Stimulated activated memory B cell treated with anti-CD40 and anti-IgM and Interleukin-4, amounts not matched to agents 10 μg/mL and 1 μg/mL and 100 μg/mL, for 72 hours (primary cell): ENCODE measurements at regions not wholly inside any gene's neighbourhood (a gene's known extent, or its start where the extent isn't known, plus 50 kb on each side); places are given as distances from the start of the nearest gene placed in this dataset.
"Not testable (repeated sequence)": the region's sequence is repeated elsewhere in the genome, so short reads cannot be mapped to it uniquely, and the experiment has no call there.

ENCODE experiments used
- ATAC-seq: fragments of 150-1000 bp; cut with Tn5 transposase; 2 replicates; pipeline ENCODE4 v1.10.0; 2021
- H3K27ac Mint-ChIP-seq: one replicate; pipeline ENCODE4 v1.8.0; 2022; ENCODE audit warnings: mild to moderate bottlenecking, mixed read lengths
- H3K27me3 Mint-ChIP-seq: one replicate; pipeline ENCODE4 v1.8.0; 2022; ENCODE audit warnings: mixed read lengths
- H3K36me3 Mint-ChIP-seq: one replicate; pipeline ENCODE4 v1.8.0; 2022; ENCODE audit warnings: mixed read lengths
- H3K4me1 Mint-ChIP-seq: one replicate; pipeline ENCODE4 v1.8.0; 2022; ENCODE audit warnings: mixed read lengths
- H3K4me3 Mint-ChIP-seq: one replicate; pipeline ENCODE4 v1.8.0; 2022; ENCODE audit warnings: mild to moderate bottlenecking, moderate library complexity, mixed read lengths
- H3K9me3 Mint-ChIP-seq: one replicate; pipeline ENCODE4 v1.8.0; 2022; ENCODE audit warnings: mixed read lengths

DNA sequence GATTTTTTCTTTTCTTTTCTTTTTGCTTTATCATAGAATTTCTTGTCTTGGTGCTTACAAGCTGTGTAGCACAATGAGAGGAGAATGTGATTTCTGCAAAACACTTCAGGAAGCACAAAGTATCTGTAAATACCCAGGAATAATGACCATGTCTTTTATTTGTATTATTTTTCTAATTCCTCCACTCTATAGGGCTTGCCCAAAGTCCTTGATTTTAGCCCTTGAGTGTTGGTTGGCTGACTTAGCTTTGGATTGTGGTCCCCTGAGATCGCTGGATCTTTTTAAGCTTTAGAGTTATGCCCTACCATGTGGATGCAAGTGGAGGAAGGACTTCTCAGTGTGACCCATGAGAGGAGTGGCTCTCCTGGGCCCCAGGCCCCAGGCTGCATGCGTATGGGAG lies 52.2 kb downstream of the HOXC4 start:
- peaks cover 24% of the 10 kb centered on the region for H3K4me1 Mint-ChIP-seq
- ATAC-seq = not testable (repeated sequence)

DNA sequence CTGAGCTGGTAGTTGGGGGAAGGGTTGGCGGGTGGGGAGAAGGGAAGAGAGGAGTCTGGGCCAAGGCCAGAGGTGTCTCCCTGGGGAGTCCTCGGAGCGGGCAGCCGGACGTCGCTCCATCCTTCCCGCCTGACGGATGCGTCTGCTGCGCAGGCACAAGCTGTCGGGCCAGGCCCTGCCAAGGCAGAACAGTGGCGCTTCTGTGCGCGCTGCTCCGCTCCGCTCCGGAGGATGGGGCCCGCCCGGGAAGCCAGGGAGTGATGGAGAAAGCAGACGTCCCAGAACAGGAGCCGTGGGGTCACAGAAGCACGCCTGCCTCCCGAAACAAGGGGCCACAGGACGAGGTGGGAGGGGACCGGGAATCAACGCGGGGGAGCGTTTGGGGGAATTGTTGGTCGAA lies 52.6 kb downstream of the HOXC4 start:
- not testable (repeated sequence) for ATAC-seq, H3K4me3 Mint-ChIP-seq, H3K9me3 Mint-ChIP-seq, H3K27ac Mint-ChIP-seq, H3K36me3 Mint-ChIP-seq
- peaks cover 21% of the 10 kb centered on the region for H3K4me1 Mint-ChIP-seq
- peaks cover 58% of the 10 kb centered on the region for H3K27me3 Mint-ChIP-seq

More for the DNA sequence above, 52.2 kb downstream of the HOXC4 start:
- H3K27me3 Mint-ChIP-seq = peaks cover 58% of the 10 kb centered on the region
- H3K27ac Mint-ChIP-seq, H3K36me3 Mint-ChIP-seq, H3K9me3 Mint-ChIP-seq, H3K4me3 Mint-ChIP-seq: not testable (repeated sequence)

GRCh38 chr12:54106803-54107579 lies 53.4 kb downstream of the HOXC4 start:
- ATAC-seq, H3K36me3 Mint-ChIP-seq, H3K9me3 Mint-ChIP-seq: not testable (repeated sequence)
- Mint-ChIP-seq H3K27me3 (peaks cover 58% of the 10 kb centered on the region), H3K27ac (peak overlapping the region; percentile 19), H3K4me1 (peaks cover 18% of the 10 kb centered on the region), H3K4me3 (peak overlapping the region; percentile 22)

GRCh38 chr12:54112336-54112735 lies 58.7 kb downstream of the HOXC4 start:
- H3K4me3 Mint-ChIP-seq, ATAC-seq, H3K4me1 Mint-ChIP-seq, H3K27ac Mint-ChIP-seq, H3K36me3 Mint-ChIP-seq, H3K9me3 Mint-ChIP-seq: not testable (repeated sequence)
- H3K27me3 Mint-ChIP-seq = peaks cover 45% of the 10 kb centered on the region

DNA sequence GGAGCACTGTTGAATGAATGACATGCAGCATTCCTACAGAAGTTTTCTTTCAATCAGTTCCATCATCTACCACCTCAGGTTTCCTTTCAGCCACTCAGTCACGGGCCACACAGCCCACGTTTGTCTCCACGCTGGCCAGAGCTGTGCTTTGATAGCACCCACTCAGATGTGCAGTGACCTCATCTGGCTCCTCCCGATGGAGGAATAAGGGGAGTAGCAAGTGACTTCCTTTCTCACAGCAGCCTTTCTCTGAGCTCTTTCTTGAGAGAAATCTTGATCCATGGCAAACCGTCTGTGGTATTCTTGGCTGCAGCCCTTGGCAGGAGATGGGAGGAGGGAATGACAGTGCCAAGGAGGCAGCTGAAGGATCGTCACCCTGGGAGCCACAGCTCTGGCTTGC lies 62.4 kb downstream of the HOXC4 start:
- ATAC-seq, H3K27ac Mint-ChIP-seq, H3K9me3 Mint-ChIP-seq, H3K4me3 Mint-ChIP-seq, H3K4me1 Mint-ChIP-seq: not testable (repeated sequence)
- Mint-ChIP-seq H3K36me3 (peaks cover 11% of the 10 kb centered on the region), H3K27me3 (peaks cover 38% of the 10 kb centered on the region)

- H3K9me3 Mint-ChIP-seq, H3K4me1 Mint-ChIP-seq, ATAC-seq, H3K4me3 Mint-ChIP-seq, H3K27ac Mint-ChIP-seq: not testable (repeated sequence)
- H3K36me3 Mint-ChIP-seq = peaks cover 11% of the 10 kb centered on the region
- peaks cover 38% of the 10 kb centered on the region for H3K27me3 Mint-ChIP-seq
Measured at GRCh38 chr12:54117392-54117791, 63.8 kb downstream of the HOXC4 start.

- H3K4me1 Mint-ChIP-seq, H3K9me3 Mint-ChIP-seq, ATAC-seq, H3K4me3 Mint-ChIP-seq, H3K27ac Mint-ChIP-seq: not testable (repeated sequence)
- Mint-ChIP-seq H3K36me3 (peaks cover 11% of the 10 kb centered on the region), H3K27me3 (peaks cover 55% of the 10 kb centered on the region)
Measured at GRCh38 chr12:54119082-54119481, 65.4 kb downstream of the HOXC4 start.

- Mint-ChIP-seq H3K4me1 (peaks cover 36% of the 10 kb centered on the region), H3K36me3 (peaks cover 11% of the 10 kb centered on the region), H3K27me3 (peaks cover 82% of the 10 kb centered on the region)
- not testable (repeated sequence) for H3K27ac Mint-ChIP-seq, H3K4me3 Mint-ChIP-seq, H3K9me3 Mint-ChIP-seq, ATAC-seq
Measured at GRCh38 chr12:54123981-54124380, 64.8 kb downstream of the SMUG1 start.

GRCh38 chr12:54125708-54126028 lies 63.1 kb downstream of the SMUG1 start:
- peak overlapping the region; percentile 74 for H3K4me3 Mint-ChIP-seq
- ATAC-seq, H3K36me3 Mint-ChIP-seq, H3K9me3 Mint-ChIP-seq, H3K27ac Mint-ChIP-seq: not testable (repeated sequence)
- H3K4me1 Mint-ChIP-seq = peaks cover 39% of the 10 kb centered on the region
- peaks cover 70% of the 10 kb centered on the region for H3K27me3 Mint-ChIP-seq

- ATAC-seq = peak; percentile 50
- peak overlapping the region; percentile 74 for H3K4me3 Mint-ChIP-seq
- no peaks in the 10 kb centered on the region for H3K9me3 Mint-ChIP-seq
- peaks cover 4% of the 10 kb centered on the region for H3K36me3 Mint-ChIP-seq
- H3K27ac Mint-ChIP-seq = peak overlapping the region; percentile 27
- H3K27me3 Mint-ChIP-seq = peaks cover 65% of the 10 kb centered on the region
- H3K4me1 Mint-ChIP-seq = peaks cover 39% of the 10 kb centered on the region
Measured at GRCh38 chr12:54126029-54126695, 62.6 kb downstream of the SMUG1 start.

DNA sequence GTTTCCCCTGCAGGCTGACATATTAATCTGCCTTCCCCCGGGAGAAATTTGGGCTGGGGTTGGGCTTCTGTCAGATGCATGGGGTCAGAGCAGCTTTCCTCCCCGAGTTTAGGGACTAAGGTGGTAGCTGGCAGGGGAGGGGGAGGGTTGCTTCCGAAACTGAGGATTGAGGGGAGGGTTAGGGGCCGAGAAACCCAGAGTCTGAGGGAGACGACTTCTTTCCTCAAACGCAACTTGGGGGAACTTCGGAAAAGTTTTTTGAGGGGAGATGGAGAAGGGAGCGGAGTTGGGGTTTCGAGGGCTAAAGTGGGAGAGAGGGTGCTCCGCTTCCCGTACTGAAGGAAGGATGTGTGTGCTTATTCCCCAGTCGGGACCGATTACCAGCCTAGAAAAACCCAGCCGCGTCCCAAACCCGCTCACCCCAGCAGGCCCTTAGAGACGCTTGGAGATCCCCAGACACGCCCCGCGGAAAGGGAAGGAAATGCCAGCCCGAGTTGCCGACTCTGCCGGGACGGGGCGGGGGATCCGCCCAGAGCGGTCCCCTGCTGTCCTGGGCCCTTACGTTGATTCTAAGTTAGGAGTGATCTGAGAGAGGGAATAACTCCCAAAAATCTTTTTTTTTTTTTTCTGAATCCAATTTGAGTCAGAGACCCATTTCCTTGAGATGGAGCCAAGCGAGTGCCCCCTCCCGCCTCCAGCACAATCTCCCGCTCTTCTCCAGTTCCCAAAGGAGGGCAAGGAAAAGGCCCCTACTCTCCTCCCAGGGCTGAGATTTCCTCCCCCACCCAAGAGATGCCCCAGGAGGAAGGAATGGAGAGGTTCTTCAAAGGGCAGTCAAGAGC lies 61.9 kb downstream of the SMUG1 start:
- H3K27me3 Mint-ChIP-seq = peaks cover 57% of the 10 kb centered on the region
- peaks cover 4% of the 10 kb centered on the region for H3K36me3 Mint-ChIP-seq
- H3K4me1 Mint-ChIP-seq = peaks cover 39% of the 10 kb centered on the region
- no peaks in the 10 kb centered on the region for H3K9me3 Mint-ChIP-seq
- peak overlapping the region; percentile 74 for H3K4me3 Mint-ChIP-seq
- peak overlapping the region; percentile 27 for H3K27ac Mint-ChIP-seq
- ATAC-seq = peak; percentile 34

GRCh38 chr12:54127538-54128259 lies 61.1 kb downstream of the SMUG1 start:
- H3K4me3 Mint-ChIP-seq = no peak overlapping the region
- H3K36me3 Mint-ChIP-seq = peaks cover 4% of the 10 kb centered on the region

GRCh38 chr12:54128416-54128815 lies 60.4 kb downstream of the SMUG1 start:
- peaks cover 39% of the 10 kb centered on the region for H3K4me1 Mint-ChIP-seq
- no peak for ATAC-seq
- H3K27ac Mint-ChIP-seq = no peak overlapping the region
- H3K36me3 Mint-ChIP-seq = peaks cover 4% of the 10 kb centered on the region
- no peaks in the 10 kb centered on the region for H3K9me3 Mint-ChIP-seq
- H3K27me3 Mint-ChIP-seq = peaks cover 42% of the 10 kb centered on the region
- no peak overlapping the region for H3K4me3 Mint-ChIP-seq

More at GRCh38 chr12:54127538-54128259, 61.1 kb downstream of the SMUG1 start:
- peaks cover 50% of the 10 kb centered on the region for H3K27me3 Mint-ChIP-seq
- H3K4me1 Mint-ChIP-seq = peaks cover 39% of the 10 kb centered on the region
- ATAC-seq = no peak
- no peaks in the 10 kb centered on the region for H3K9me3 Mint-ChIP-seq
- H3K27ac Mint-ChIP-seq = peak overlapping the region; percentile 27

DNA sequence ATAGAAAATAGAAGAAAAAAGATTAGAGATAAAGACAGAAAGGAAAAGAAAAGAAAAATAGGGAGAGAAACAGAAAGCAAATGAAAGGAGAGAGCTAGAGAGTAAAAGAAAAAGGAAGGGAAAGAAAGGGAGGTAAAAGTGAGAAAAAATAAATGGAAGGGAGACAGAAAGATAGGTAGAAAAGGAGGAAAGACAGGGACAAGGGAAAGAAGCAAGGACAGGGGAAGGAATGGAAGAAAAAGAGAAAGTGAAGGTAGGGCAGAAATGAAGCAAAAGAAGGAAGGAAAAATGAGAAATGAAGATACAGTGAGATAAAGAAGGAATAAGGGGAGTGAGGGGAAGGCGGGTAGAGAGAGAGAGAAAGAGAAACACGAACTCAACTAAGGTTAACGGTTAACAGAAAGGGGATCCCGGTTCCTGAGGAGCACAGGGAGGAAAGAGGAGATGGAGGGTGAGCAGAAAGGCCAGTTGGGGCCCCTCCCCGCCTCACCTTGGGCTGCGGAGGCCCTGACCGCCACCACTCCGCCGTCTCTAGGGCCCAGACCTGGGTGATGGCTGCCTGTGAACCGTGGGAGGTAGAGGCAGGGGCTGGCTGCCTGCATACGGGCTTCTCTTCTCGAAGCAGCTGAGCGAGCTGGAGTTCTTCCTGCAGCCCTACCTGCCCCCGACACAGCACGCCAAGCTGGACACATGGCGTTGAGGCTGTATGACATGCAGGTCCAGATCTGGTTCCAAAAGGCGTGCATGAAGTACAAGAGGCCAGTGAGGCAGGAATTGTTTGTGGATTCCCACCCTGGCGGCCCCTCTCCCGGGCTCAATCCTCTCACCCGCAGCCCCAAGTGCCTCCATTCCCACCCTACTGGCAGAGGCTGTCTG lies 59.5 kb downstream of the SMUG1 start:
- ATAC-seq = no peak
- Mint-ChIP-seq H3K27ac (no peak overlapping the region), H3K4me1 (peaks cover 35% of the 10 kb centered on the region), H3K36me3 (peaks cover 4% of the 10 kb centered on the region), H3K9me3 (no peaks in the 10 kb centered on the region), H3K27me3 (peaks cover 34% of the 10 kb centered on the region), H3K4me3 (no peak overlapping the region)
